CD8-positive, alpha-beta memory T cell (primary cell): ENCODE measurements at regions not wholly inside any gene's neighbourhood (a gene's known extent, or its start where the extent isn't known, plus 50 kb on each side); places are given as distances from the start of the nearest gene placed in this dataset.

ENCODE experiments used
- CTCF ChIA-PET: fragments of 350-600 bp; sonication (Branson Sonifier 250); formaldehyde crosslinking; loops from one replicate; lab custom pipeline; 2021; ENCODE audit warnings: antibody characterized with exemption; lab: Charles Lee
- POLR2A ChIA-PET: fragments of 350-600 bp; sonication (Branson Sonifier 250); formaldehyde crosslinking; loops from one replicate; lab custom pipeline; 2021; ENCODE audit warnings: antibody characterized with exemption; lab: Charles Lee
- DNase-seq, 5 donors: peaks; one replicate each; pipeline versions ENCODE4 v3.0.0 to v3.0.0-alpha.2; 2020 to 2022; ENCODE audit warnings: mixed read lengths in 1 of 5
- H3K27ac ChIP-seq: one replicate; pipeline ENCODE4 v1.7.0; 2013; ENCODE audit warnings: low read depth, mild to moderate bottlenecking, low read length, moderate library complexity
- H3K27me3 ChIP-seq: 2 replicates; pipeline ENCODE4 v1.7.0; 2013; ENCODE audit warnings: low read length, mild to moderate bottlenecking; ENCODE audit not compliant: insufficient read depth, poor library complexity, severe bottlenecking
- H3K36me3 ChIP-seq: 2 replicates; pipeline ENCODE4 v1.7.0; 2013; ENCODE audit warnings: mild to moderate bottlenecking, low read length, moderate library complexity; ENCODE audit not compliant: insufficient read depth
- H3K4me1 ChIP-seq: 2 replicates; pipeline ENCODE4 v1.7.0; 2013; ENCODE audit warnings: mild to moderate bottlenecking, low read length, moderate library complexity; ENCODE audit not compliant: insufficient read depth
- H3K4me3 ChIP-seq: 2 replicates; pipeline ENCODE4 v1.7.0; 2013; ENCODE audit warnings: mild to moderate bottlenecking, low read length
- H3K9me3 ChIP-seq: 2 replicates; pipeline ENCODE4 v1.7.0; 2013; ENCODE audit warnings: mild to moderate bottlenecking, low read length
- H3K27ac Mint-ChIP-seq, 8 donors: one replicate each; pipeline ENCODE4 v1.8.0; 2020 to 2021; ENCODE audit warnings: mixed read lengths in 8 of 8, mild to moderate bottlenecking in 6 of 8, inconsistent platforms in 3 of 8, moderate library complexity in 3 of 8
- H3K27me3 Mint-ChIP-seq, 2 donors: one replicate each; pipeline ENCODE4 v1.8.0; 2020 to 2021; ENCODE audit warnings: mixed read lengths in 2 of 2, mild to moderate bottlenecking in 1 of 2, moderate library complexity in 1 of 2
- H3K36me3 Mint-ChIP-seq, 3 donors: one replicate each; pipeline ENCODE4 v1.8.0; 2020 to 2021; ENCODE audit warnings: mixed read lengths in 3 of 3, inconsistent platforms in 1 of 3, mild to moderate bottlenecking in 1 of 3
- H3K4me1 Mint-ChIP-seq, 3 donors: one replicate each; pipeline ENCODE4 v1.8.0; 2020 to 2021; ENCODE audit warnings: mixed read lengths in 3 of 3, inconsistent platforms in 1 of 3, mild to moderate bottlenecking in 1 of 3
- H3K4me3 Mint-ChIP-seq, 7 donors: one replicate each; pipeline ENCODE4 v1.8.0; 2020 to 2021; ENCODE audit warnings: mixed read lengths in 7 of 7, mild to moderate bottlenecking in 6 of 7, moderate library complexity in 4 of 7, inconsistent platforms in 2 of 7
- H3K9me3 Mint-ChIP-seq, 5 donors: one replicate each; pipeline ENCODE4 v1.8.0; 2020 to 2022; ENCODE audit warnings: mixed read lengths in 5 of 5, mild to moderate bottlenecking in 3 of 5, moderate library complexity in 2 of 5, inconsistent platforms in 1 of 5

GRCh38 chr6:92879526-92879925 lies 539.8 kb downstream of the EPHA7 start:
- no peak overlapping the region for H3K4me3 ChIP-seq
- Mint-ChIP-seq H3K27ac (no peak overlapping the region), H3K9me3 (peaks cover 4 to 27% (median 12%) of the 10 kb centered on the region in 5 donors), H3K36me3 (no peaks in the 10 kb centered on the region), H3K4me3 (no peak overlapping the region), H3K4me1 (no peaks in the 10 kb centered on the region), H3K27me3 (no peaks in the 10 kb centered on the region)
- H3K27me3 ChIP-seq, result no peaks in the 10 kb centered on the region
- H3K36me3 ChIP-seq, result no peaks in the 10 kb centered on the region
- H3K4me1 ChIP-seq, result no peaks in the 10 kb centered on the region
- H3K27ac ChIP-seq, result no peak overlapping the region
- DNase-seq, result no peak
- ChIA-PET POLR2A (no interaction called here), CTCF (no interaction called here)
- no peaks in the 10 kb centered on the region for H3K9me3 ChIP-seq

- H3K27me3 Mint-ChIP-seq, result no peaks in the 10 kb centered on the region
- no peak overlapping the region for H3K4me3 Mint-ChIP-seq
These were observed 554.3 kb downstream of the EPHA7 start for GRCh38 chr6:92864966-92865555.

GRCh38 chr6:92849636-92850035 lies 569.7 kb downstream of the EPHA7 start:
- H3K36me3 ChIP-seq, result no peaks in the 10 kb centered on the region
- no peaks in the 10 kb centered on the region for H3K9me3 ChIP-seq
- no peak for DNase-seq
- no peak overlapping the region for H3K4me3 Mint-ChIP-seq
- H3K27me3 ChIP-seq, result no peaks in the 10 kb centered on the region
- H3K27me3 Mint-ChIP-seq, result no peaks in the 10 kb centered on the region
- H3K36me3 Mint-ChIP-seq, result no peaks in the 10 kb centered on the region
- POLR2A ChIA-PET, result no interaction called here
- H3K4me1 Mint-ChIP-seq, result no peaks in the 10 kb centered on the region
- peaks cover 4 to 16% (median 7%) of the 10 kb centered on the region in 5 donors for H3K9me3 Mint-ChIP-seq
- no peak overlapping the region for H3K27ac ChIP-seq
- no peak overlapping the region for H3K27ac Mint-ChIP-seq
- CTCF ChIA-PET, result no interaction called here
- H3K4me1 ChIP-seq, result no peaks in the 10 kb centered on the region
- no peak overlapping the region for H3K4me3 ChIP-seq

More at GRCh38 chr6:92864966-92865555, 554.3 kb downstream of the EPHA7 start:
- Histone ChIP-seq H3K36me3 (no peaks in the 10 kb centered on the region), H3K9me3 (no peaks in the 10 kb centered on the region), H3K4me1 (no peaks in the 10 kb centered on the region), H3K4me3 (no peak overlapping the region), H3K27ac (no peak overlapping the region), H3K27me3 (no peaks in the 10 kb centered on the region)
- ChIA-PET CTCF (no interaction called here), POLR2A (no interaction called here)
- Mint-ChIP-seq H3K27ac (no peak overlapping the region), H3K36me3 (no peaks in the 10 kb centered on the region), H3K4me1 (no peaks in the 10 kb centered on the region), H3K9me3 (peaks cover 2 to 19% (median 7%) of the 10 kb centered on the region in 5 donors)
- DNase-seq, result no peak

- ChIA-PET CTCF (no interaction called here), POLR2A (no interaction called here)
- no peak overlapping the region for H3K27ac Mint-ChIP-seq
- Histone ChIP-seq H3K4me3 (no peak overlapping the region), H3K27me3 (no peaks in the 10 kb centered on the region), H3K9me3 (no peaks in the 10 kb centered on the region), H3K27ac (no peak overlapping the region), H3K4me1 (no peaks in the 10 kb centered on the region), H3K36me3 (no peaks in the 10 kb centered on the region)
- no peaks in the 10 kb centered on the region for H3K36me3 Mint-ChIP-seq
- no peak for DNase-seq
- peaks cover 4 to 16% (median 7%) of the 10 kb centered on the region in 5 donors for H3K9me3 Mint-ChIP-seq
- no peaks in the 10 kb centered on the region for H3K27me3 Mint-ChIP-seq
- H3K4me3 Mint-ChIP-seq, result no peak overlapping the region
- H3K4me1 Mint-ChIP-seq, result no peaks in the 10 kb centered on the region
These were observed 570.5 kb downstream of the EPHA7 start for GRCh38 chr6:92848901-92849300.

- Mint-ChIP-seq H3K4me1 (no peaks in the 10 kb centered on the region), H3K9me3 (peaks cover 4 to 16% (median 8%) of the 10 kb centered on the region in 5 donors), H3K4me3 (no peak overlapping the region), H3K27ac (no peak overlapping the region), H3K36me3 (no peaks in the 10 kb centered on the region), H3K27me3 (no peaks in the 10 kb centered on the region)
- Histone ChIP-seq H3K27ac (no peak overlapping the region), H3K4me1 (no peaks in the 10 kb centered on the region), H3K4me3 (no peak overlapping the region), H3K27me3 (no peaks in the 10 kb centered on the region), H3K36me3 (no peaks in the 10 kb centered on the region), H3K9me3 (no peaks in the 10 kb centered on the region)
- POLR2A ChIA-PET, result no interaction called here
- DNase-seq, result no peak
- CTCF ChIA-PET, result no interaction called here
These were observed 570.9 kb downstream of the EPHA7 start for GRCh38 chr6:92848459-92848858.

DNA sequence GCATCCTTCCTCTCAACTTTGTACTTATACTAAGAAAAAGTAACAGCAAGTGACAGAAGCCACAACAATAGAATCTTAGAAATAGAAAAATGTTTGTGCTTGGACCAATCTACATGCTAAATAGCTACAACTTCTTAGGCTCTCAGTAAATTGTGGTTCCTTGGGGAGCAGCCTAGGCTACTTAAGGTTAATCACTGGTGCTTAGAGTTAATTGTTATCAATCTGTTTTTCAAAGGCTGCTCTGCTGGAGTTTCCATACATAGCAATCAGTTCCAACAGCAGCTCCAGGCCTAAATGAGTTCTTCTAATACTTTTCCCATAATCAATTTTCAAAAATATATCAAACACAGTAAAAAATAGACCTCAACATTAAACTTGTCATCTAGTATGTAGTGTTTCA lies 571.4 kb downstream of the EPHA7 start:
- POLR2A ChIA-PET, result no interaction called here
- no peak overlapping the region for H3K27ac ChIP-seq
- H3K9me3 Mint-ChIP-seq, result peaks cover 4 to 16% (median 9%) of the 10 kb centered on the region in 5 donors
- no peaks in the 10 kb centered on the region for H3K27me3 Mint-ChIP-seq
- no peaks in the 10 kb centered on the region for H3K27me3 ChIP-seq
- CTCF ChIA-PET, result no interaction called here
- no peak for DNase-seq
- no peak overlapping the region for H3K27ac Mint-ChIP-seq
- no peak overlapping the region for H3K4me3 ChIP-seq
- H3K9me3 ChIP-seq, result no peaks in the 10 kb centered on the region
- no peaks in the 10 kb centered on the region for H3K36me3 Mint-ChIP-seq
- H3K4me3 Mint-ChIP-seq, result no peak overlapping the region
- H3K36me3 ChIP-seq, result no peaks in the 10 kb centered on the region
- no peaks in the 10 kb centered on the region for H3K4me1 Mint-ChIP-seq
- no peaks in the 10 kb centered on the region for H3K4me1 ChIP-seq

- H3K4me3 Mint-ChIP-seq, result no peak overlapping the region
- no peaks in the 10 kb centered on the region for H3K4me1 Mint-ChIP-seq
- CTCF ChIA-PET, result no interaction called here
- Histone ChIP-seq H3K36me3 (no peaks in the 10 kb centered on the region), H3K4me3 (no peak overlapping the region), H3K4me1 (no peaks in the 10 kb centered on the region), H3K9me3 (no peaks in the 10 kb centered on the region), H3K27me3 (no peaks in the 10 kb centered on the region), H3K27ac (no peak overlapping the region)
- H3K27ac Mint-ChIP-seq, result no peak overlapping the region
- no peaks in the 10 kb centered on the region for H3K27me3 Mint-ChIP-seq
- POLR2A ChIA-PET, result no interaction called here
- DNase-seq, result no peak
- H3K36me3 Mint-ChIP-seq, result no peaks in the 10 kb centered on the region
- H3K9me3 Mint-ChIP-seq, result peaks cover 0 to 11% (median 6%) of the 10 kb centered on the region in 5 donors
These were observed 579.0 kb downstream of the EPHA7 start for GRCh38 chr6:92840246-92840930.

DNA sequence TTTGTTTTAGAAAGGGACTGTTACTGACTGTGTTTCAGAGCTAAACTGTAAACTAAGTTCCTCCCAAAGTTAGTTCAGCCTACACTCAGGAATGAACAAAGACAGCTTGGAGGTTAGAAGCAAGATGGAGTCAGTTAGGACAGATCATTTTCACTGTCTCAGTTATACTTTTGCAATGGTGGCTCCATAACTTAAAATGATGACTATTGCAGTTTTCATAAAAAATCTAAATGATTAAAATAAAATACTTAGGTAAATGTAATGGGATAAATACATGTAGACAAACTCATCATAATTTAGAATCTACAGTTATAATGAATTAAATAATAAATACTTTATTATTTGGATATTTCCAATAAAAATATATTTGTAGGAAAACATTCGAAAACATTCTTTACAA lies 590.6 kb downstream of the EPHA7 start:
- no peaks in the 10 kb centered on the region for H3K36me3 ChIP-seq
- no peaks in the 10 kb centered on the region for H3K9me3 ChIP-seq
- POLR2A ChIA-PET, result no interaction called here
- Mint-ChIP-seq H3K4me1 (no peaks in the 10 kb centered on the region), H3K9me3 (peaks cover 2 to 41% (median 3%) of the 10 kb centered on the region in 5 donors), H3K36me3 (no peaks in the 10 kb centered on the region), H3K27ac (no peak overlapping the region), H3K4me3 (no peak overlapping the region), H3K27me3 (no peaks in the 10 kb centered on the region)
- H3K4me3 ChIP-seq, result no peak overlapping the region
- no peaks in the 10 kb centered on the region for H3K4me1 ChIP-seq
- no peak overlapping the region for H3K27ac ChIP-seq
- no peak for DNase-seq
- CTCF ChIA-PET, result no interaction called here
- H3K27me3 ChIP-seq, result no peaks in the 10 kb centered on the region
